B cell (primary cell): ENCODE measurements at regions not wholly inside any gene's neighbourhood (a gene's known extent, or its start where the extent isn't known, plus 50 kb on each side); places are given as distances from the start of the nearest gene placed in this dataset.

ENCODE experiments used
- ATAC-seq: fragments of 200-7000 bp; cut with Tn5 transposase; one replicate; pipeline ENCODE4 v1.10.0; 2021; ENCODE audit warnings: low read depth, mild to moderate bottlenecking, moderate number of reproducible peaks, moderate library complexity
- CTCF ChIA-PET: fragments of 350-600 bp; sonication (Branson Sonifier 250); formaldehyde crosslinking; loops from one replicate; lab custom pipeline; 2021; ENCODE audit warnings: antibody characterized with exemption, inconsistent platforms; lab: Charles Lee
- POLR2A ChIA-PET: fragments of 350-600 bp; sonication (Branson Sonifier 250); formaldehyde crosslinking; loops from one replicate; lab custom pipeline; 2021; ENCODE audit warnings: antibody characterized with exemption; lab: Charles Lee
- DNase-seq: peaks from one replicate; pipeline ENCODE4 v3.0.0; 2013
- H2AFZ ChIP-seq: 2 replicates; pipeline ENCODE4 v1.6.1; 2012; ENCODE audit warnings: mild to moderate bottlenecking, low read depth, low read length; ENCODE audit not compliant: insufficient read depth, poor library complexity, severe bottlenecking
- H3K27ac ChIP-seq, 2 donors: 1 replicate in 1 of 2; 2 replicates in 1 of 2; pipeline ENCODE4 v1.5.1; 2012 to 2013; ENCODE audit warnings: low read length in 2 of 2, mild to moderate bottlenecking in 2 of 2, moderate library complexity in 1 of 2
- H3K27me3 ChIP-seq, 4 experiments: fragments of 200-600 bp in 1 of 4; sonication (generic) in 1 of 4; replicated peaks in 1 of 4; 1 replicate in 2 of 4; 2 replicates in 2 of 4; pipeline versions ENCODE4 v1.6.1 to v1.7.0; 2013 to 2016; ENCODE audit warnings: low read length in 3 of 4, mild to moderate bottlenecking in 2 of 4, mixed read lengths in 1 of 4, moderate library complexity in 1 of 4; ENCODE audit not compliant: insufficient read depth in 4 of 4, control insufficient read depth in 3 of 4; ENCODE audit errors: control extremely low read depth in 1 of 4
- H3K36me3 ChIP-seq, 2 experiments: replicated peaks in 1 of 2; 1 replicate in 1 of 2; 2 replicates in 1 of 2; pipeline versions ENCODE4 v1.6.1 to v1.7.1; 2013; ENCODE audit warnings: low read length in 1 of 2; ENCODE audit not compliant: insufficient read depth in 2 of 2, control insufficient read depth in 1 of 2; ENCODE audit errors: control extremely low read depth in 1 of 2, extremely low read depth in 1 of 2
- H3K4me1 ChIP-seq, 2 donors: fragments of 200-600 bp in 1 of 2; sonication (generic) in 1 of 2; 1 replicate in 1 of 2; 2 replicates in 1 of 2; pipeline versions ENCODE4 v1.5.1 to v1.6.1; 2013 to 2017; ENCODE audit warnings: low read length in 2 of 2; ENCODE audit not compliant: control insufficient read depth in 2 of 2, insufficient read depth in 2 of 2
- H3K4me2 ChIP-seq: replicated peaks from 2 replicates; pipeline ENCODE3; 2012; ENCODE audit warnings: mild to moderate bottlenecking, low read depth, low read length; ENCODE audit not compliant: poor library complexity, severe bottlenecking
- H3K4me3 ChIP-seq, 5 experiments: fragments of 200-600 bp in 1 of 5; sonication (generic) in 1 of 5; 1 replicate in 3 of 5; 2 replicates in 2 of 5; pipeline versions ENCODE4 v1.5.1 to v1.7.0; 2011 to 2016; ENCODE audit warnings: low read length in 4 of 5, mild to moderate bottlenecking in 4 of 5, low read depth in 2 of 5, control low read depth in 1 of 5, moderate library complexity in 1 of 5; ENCODE audit not compliant: insufficient read depth in 1 of 5; ENCODE audit errors: control extremely low read depth in 1 of 5, extremely low read depth in 1 of 5
- H3K79me2 ChIP-seq: fragments of 200-600 bp; sonication (generic); one replicate; pipeline ENCODE4 v1.6.0; 2016; ENCODE audit warnings: low read length; ENCODE audit not compliant: control insufficient read depth, insufficient read depth
- H3K9ac ChIP-seq: fragments of 200-600 bp; sonication (generic); 2 replicates; pipeline ENCODE4 v1.6.1; 2017; ENCODE audit warnings: mild to moderate bottlenecking, low read length, moderate library complexity
- H3K9me3 ChIP-seq, 3 donors: one replicate each; pipeline versions ENCODE4 v1.6.1 to v1.7.1; 2013; ENCODE audit warnings: low read length in 2 of 3; ENCODE audit not compliant: control insufficient read depth in 2 of 3, insufficient read depth in 1 of 3; ENCODE audit errors: control extremely low read depth in 1 of 3
- H4K20me1 ChIP-seq: 2 replicates; pipeline ENCODE4 v1.6.0; 2012; ENCODE audit warnings: mild to moderate bottlenecking, low read length; ENCODE audit not compliant: insufficient read depth, control insufficient read depth, poor library complexity, severe bottlenecking
- H3K27ac Mint-ChIP-seq: one replicate; pipeline ENCODE4 v1.8.0; 2021; ENCODE audit warnings: mixed read lengths
- H3K27me3 Mint-ChIP-seq: one replicate; pipeline ENCODE4 v1.8.0; 2021; ENCODE audit warnings: mixed read lengths
- H3K4me1 Mint-ChIP-seq: one replicate; pipeline ENCODE4 v1.8.0; 2021; ENCODE audit warnings: mixed read lengths
- H3K4me3 Mint-ChIP-seq: one replicate; pipeline ENCODE4 v1.8.0; 2021; ENCODE audit warnings: mixed read lengths
- H3K9me3 Mint-ChIP-seq: one replicate; pipeline ENCODE4 v1.8.0; 2022; ENCODE audit warnings: mixed read lengths; ENCODE audit not compliant: insufficient read depth
- CTCF ChIP-seq: fragments of 200-600 bp; IDR thresholded peaks from one replicate; pipeline ENCODE4 v1.8.0; 2022; ENCODE audit warnings: antibody characterized with exemption, mild to moderate bottlenecking
- EZH2 ChIP-seq: IDR thresholded peaks from 2 replicates; pipeline ENCODE4 v1.6.1; 2012; ENCODE audit warnings: borderline replicate concordance, low read depth, mild to moderate bottlenecking, moderate library complexity, low read length; ENCODE audit not compliant: insufficient read depth, poor library complexity, severe bottlenecking
- WGBS: methylation state at CpG from one replicate; pipeline ENCODE4 v1.1.5; 2013; ENCODE audit warnings: missing lambda C conversion rate; ENCODE audit not compliant: insufficient coverage; 5-methylcytosine and 5-hydroxymethylcytosine counted together
- intact Hi-C: fragments of 100-400 bp; cut with micrococcal nuclease; formaldehyde crosslinking; loops from one replicate; pipeline ENCODE4 v1.10.0; 2022

- Mint-ChIP-seq H3K27ac (no peak overlapping the region), H3K9me3 (peaks cover 2% of the 10 kb centered on the region), H3K27me3 (no peaks in the 10 kb centered on the region), H3K4me3 (no peak overlapping the region), H3K4me1 (no peaks in the 10 kb centered on the region)
- POLR2A ChIA-PET, result no interaction called here
- CTCF ChIA-PET, result no interaction called here
- no peak for TF ChIP-seq EZH2
- TF ChIP-seq CTCF, result no peak
- ATAC-seq, result no peak
- Histone ChIP-seq H2AFZ (no peak overlapping the region), H3K27me3 (no peaks in the 10 kb centered on the region), H3K79me2 (no peaks in the 10 kb centered on the region), H3K9me3 (peaks cover 0 to 13% (median 0%) of the 10 kb centered on the region in 3 donors), H3K27ac (no peak overlapping the region), H3K4me1 (no peaks in the 10 kb centered on the region), H3K4me2 (no peak overlapping the region), H4K20me1 (no peaks in the 10 kb centered on the region), H3K4me3 (no peak overlapping the region), H3K36me3 (no peaks in the 10 kb centered on the region), H3K9ac (no peak overlapping the region)
- no peak for DNase-seq
- WGBS, result 100% methylated on average over 1 of the region's 3 CpGs
- intact Hi-C loops, result no loop called here
Measured at GRCh38 chr20:60627751-60628565, 624.1 kb upstream of the CDH4 start.

- Mint-ChIP-seq H3K4me1 (no peaks in the 10 kb centered on the region), H3K27me3 (no peaks in the 10 kb centered on the region), H3K4me3 (no peak overlapping the region), H3K27ac (no peak overlapping the region), H3K9me3 (peaks cover under 1% of the 10 kb centered on the region)
- Histone ChIP-seq H3K9me3 (peaks cover 0 to 16% (median 0%) of the 10 kb centered on the region in 3 donors), H3K79me2 (no peaks in the 10 kb centered on the region), H3K36me3 (no peaks in the 10 kb centered on the region), H3K4me1 (no peaks in the 10 kb centered on the region), H4K20me1 (no peaks in the 10 kb centered on the region), H3K9ac (no peak overlapping the region), H3K4me2 (no peak overlapping the region), H2AFZ (no peak overlapping the region), H3K4me3 (no peak overlapping the region), H3K27ac (no peak overlapping the region), H3K27me3 (no peaks in the 10 kb centered on the region)
- TF ChIP-seq EZH2, result no peak
- no peak for TF ChIP-seq CTCF
- DNase-seq, result no peak
- WGBS, result 90% methylated on average over 7 of the region's 7 CpGs
- ChIA-PET POLR2A (no interaction called here), CTCF (no interaction called here)
- ATAC-seq, result no peak
- intact Hi-C loops, result no loop called here
Measured at GRCh38 chr20:60628749-60629148, 623.3 kb upstream of the CDH4 start.
